GM21381 (cell line): ENCODE measurements at regions not wholly inside any gene's neighbourhood (a gene's known extent, or its start where the extent isn't known, plus 50 kb on each side); places are given as distances from the start of the nearest gene placed in this dataset.
A peak's percentile ranks its signal among the peaks of the same experiment; 100 is the strongest.
"Not testable (repeated sequence)": the region's sequence is repeated elsewhere in the genome, so short reads cannot be mapped to it uniquely, and the experiment has no call there.

Experiments
- ATAC-seq: cut with Tn5 transposase; IDR thresholded peaks from one replicate; pipeline ENCODE4 v1.9.1; 2021; ENCODE audit warnings: mild to moderate bottlenecking, moderate library complexity; ENCODE audit not compliant: unreplicated experiment

DNA sequence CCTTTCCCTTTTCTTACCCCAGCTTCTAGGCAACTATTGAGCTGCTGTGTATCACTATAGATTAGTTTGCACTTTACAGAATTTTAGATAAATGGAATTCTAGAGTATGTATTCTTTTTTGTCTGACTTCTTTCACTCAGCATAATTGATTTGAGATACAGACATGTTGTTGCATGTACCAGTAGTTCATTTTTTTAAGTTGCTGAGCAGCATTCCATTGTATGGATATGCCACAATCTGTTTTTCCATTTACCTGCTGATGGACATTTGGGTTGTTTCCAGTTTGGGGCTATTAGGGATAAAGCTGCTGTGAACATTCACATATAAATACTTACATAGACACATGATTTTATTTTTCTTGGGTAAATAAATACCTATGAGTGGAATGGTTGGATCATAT is 135.7 kb downstream of the IGF1 start:
- no peak for ATAC-seq

DNA sequence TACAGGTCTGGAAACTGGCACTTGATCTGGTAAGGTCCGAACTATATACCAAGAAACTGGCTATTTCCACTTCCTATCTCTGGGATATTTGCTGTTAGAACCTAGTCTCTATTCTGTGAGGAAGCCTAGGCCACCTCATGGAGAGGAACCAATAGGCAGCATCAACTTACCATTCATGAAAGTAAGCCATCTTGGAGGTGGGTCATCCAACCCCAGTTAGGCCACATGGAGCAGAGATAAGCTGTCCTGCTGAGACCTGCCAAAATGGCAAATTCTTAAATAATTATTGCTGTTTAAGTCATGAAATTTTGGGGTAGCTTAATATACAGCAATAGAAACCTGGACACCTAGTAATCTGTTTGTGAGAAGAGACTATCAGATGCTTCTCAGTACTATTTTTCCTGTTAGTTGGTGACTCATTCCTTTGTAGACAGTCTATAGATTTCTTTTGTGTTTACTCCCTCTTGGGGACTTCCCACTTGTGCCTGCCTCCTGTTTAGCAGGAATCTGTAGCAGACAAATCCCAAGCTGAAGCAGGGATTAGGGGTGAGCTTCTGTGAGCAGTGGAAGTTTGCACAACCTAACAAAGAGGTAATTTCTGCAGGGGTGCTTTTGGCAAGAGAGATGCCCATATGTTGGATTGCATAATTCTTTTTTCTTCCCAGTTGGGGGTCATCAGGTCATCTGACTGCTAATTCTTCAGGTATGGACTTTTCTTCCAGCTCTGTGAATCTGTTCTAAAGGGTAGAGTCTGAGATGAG is 136.8 kb downstream of the IGF1 start:
- no peak for ATAC-seq

DNA sequence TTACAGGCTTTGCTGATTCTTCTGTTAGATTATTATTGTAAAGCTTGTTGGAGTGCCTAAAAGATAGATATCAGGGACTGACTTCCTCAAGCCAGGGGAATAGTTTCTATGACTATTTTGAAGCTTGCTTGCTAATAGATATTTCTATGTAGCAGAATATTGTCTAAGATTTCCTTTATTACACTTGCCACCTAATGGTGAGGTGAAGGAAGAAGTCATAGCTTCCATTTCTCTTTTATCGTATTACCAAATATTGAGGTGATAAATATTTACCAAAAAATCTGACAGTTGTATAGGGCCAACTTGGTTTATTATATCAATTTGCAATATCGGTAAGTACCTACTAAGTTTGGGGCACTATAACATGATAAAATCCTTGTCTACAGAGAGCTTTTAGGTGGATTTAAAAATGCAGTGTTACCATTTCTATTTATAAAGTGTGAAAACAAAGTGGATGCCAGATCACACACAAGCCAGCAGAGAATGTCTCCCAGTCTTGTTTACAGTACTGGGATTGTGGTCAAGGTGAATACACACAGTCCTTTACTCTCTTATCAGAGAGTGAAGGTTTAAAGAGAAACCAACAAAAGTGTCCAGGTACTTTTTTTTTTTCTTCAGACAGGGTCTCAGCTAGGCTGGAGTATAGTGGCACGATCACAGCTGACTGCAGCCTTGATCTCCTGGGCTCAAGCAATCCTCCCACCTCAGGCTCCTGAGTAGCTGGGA is 137.9 kb downstream of the IGF1 start:
- no peak for ATAC-seq

DNA sequence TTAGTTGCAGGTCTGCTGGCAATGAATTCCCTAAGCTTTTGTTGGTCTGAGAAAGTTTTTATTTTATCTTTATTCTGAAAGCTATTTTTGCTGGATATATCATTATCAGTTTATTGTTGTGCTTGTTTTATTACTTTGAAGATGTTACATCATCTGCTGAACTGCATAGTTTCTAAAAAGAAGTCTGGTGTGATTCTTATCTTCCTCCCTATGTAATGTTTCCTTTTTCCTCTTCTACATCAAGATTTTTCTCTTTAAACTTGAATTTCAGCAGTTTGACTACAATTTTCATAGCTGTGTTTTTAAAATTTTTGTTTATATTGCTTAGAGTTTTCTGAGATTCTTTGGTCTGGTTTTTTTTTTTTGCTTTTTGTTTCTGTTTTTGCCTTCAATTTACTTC is 137.1 kb upstream of the PMCH start:
- ATAC-seq, result no peak

DNA sequence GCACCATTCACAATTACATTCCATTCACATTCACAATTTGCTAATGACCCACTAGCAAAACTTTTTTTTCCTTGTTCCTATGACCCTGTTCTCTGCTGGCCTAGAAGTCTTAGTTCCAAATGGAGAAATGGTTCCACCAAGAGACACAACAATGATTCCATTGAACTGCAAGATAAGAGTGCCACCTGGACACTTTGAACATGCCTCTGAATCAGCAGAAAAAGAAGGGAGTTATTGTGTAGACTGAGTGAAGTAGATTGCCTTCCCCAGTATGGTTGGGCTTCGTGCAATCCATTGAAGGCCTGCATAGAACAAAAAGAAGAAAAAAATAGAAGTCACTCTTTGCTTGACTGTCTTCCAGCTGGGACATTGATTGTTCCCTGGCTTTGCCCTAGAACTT is 133.8 kb upstream of the PMCH start:
- ATAC-seq, result no peak

DNA sequence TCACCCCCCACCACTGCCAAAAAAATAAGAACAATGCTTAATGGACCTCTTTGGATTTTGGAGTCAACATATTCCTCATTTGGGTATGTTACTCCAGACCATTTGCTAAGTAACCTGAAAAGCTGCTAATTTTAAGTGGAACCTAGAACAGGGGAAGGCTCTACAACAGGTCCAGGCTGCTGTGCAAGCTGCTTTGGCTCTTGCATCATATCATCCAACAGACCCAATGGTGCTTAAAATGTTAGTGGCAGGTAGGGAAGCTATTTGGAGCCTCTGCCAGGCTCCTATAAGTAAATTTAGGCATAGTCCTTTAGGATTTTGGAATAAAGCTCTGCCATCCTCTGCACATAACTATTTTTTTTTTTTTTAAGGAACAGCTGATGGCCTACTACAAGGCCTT is 132.2 kb upstream of the PMCH start:
- ATAC-seq, result no peak

DNA sequence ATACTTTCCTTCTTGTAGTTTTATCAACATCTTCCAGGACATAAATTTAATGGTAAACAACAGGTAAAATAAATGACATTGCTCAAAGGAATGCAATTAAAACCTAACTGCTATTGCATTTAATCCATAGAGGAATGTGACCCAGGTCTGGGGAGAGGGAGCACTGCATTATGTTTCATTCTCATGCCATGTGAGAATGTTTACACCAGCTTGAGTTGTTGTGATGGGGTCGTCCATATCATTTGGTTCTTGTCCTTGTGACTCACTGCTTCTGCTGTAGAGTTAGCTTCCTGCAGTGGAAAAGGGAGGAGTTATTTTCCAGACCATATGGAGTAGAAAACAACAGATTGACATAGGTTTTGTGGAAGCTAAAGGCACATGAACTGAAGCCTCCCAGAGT is 129.3 kb upstream of the PMCH start:
- no peak for ATAC-seq

DNA sequence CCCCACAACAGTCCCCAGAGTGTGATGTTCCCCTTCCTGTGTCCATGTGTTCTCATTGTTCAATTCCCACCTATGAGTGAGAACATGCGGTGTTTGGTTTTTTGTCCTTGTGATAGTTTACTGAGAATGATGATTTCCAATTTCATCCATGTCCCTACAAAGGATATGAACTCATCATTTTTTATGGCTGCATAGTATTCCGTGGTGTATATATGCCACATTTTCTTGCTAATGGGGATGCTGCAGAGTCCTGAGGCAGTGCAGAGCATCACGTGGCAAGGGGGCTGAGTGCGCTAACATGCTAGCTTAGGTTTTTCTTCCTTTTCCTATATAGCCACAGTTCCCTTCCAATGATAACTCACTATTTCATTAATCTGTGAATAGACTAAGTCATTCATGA is 127.5 kb upstream of the PMCH start:
- not testable (repeated sequence) for ATAC-seq

DNA sequence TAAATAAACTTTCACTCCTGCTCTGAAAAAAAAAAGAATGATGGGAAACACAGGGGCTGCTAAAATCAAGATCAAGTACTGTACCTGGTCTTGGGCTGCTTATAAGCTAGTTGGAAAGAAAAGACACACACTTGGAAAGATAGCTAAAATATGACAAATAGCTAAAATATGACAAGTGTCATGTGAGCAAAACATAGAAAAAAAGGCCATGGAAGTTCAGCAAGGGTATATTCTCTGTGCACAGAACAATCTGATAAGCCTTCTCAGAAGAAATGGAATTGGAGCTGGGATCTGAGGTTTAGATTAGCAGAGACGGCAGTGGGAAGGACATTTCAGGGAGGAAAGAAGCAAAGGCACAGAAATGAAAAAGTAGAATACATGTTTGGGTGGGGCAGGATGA is 126.2 kb upstream of the PMCH start:
- ATAC-seq, result no peak

DNA sequence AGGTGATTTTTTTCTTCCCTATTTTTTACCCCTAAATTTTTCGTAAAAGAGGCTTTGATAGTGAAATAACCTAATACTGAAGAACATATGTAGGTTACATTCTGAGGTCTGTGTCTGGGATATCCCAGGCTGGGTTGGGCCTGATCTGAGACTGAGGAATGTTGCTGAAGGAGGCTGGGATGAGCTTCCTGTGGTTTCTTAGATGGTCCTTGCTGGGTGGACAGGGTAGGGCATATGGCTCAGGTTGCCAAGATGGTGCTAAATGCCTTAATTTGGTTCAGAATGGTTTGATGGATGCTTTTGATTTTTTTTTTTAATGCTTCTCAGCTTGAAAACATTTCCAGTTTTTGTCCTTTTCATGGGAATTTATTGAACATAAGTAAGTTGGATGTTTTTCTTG is 124.6 kb upstream of the PMCH start:
- no peak for ATAC-seq

DNA sequence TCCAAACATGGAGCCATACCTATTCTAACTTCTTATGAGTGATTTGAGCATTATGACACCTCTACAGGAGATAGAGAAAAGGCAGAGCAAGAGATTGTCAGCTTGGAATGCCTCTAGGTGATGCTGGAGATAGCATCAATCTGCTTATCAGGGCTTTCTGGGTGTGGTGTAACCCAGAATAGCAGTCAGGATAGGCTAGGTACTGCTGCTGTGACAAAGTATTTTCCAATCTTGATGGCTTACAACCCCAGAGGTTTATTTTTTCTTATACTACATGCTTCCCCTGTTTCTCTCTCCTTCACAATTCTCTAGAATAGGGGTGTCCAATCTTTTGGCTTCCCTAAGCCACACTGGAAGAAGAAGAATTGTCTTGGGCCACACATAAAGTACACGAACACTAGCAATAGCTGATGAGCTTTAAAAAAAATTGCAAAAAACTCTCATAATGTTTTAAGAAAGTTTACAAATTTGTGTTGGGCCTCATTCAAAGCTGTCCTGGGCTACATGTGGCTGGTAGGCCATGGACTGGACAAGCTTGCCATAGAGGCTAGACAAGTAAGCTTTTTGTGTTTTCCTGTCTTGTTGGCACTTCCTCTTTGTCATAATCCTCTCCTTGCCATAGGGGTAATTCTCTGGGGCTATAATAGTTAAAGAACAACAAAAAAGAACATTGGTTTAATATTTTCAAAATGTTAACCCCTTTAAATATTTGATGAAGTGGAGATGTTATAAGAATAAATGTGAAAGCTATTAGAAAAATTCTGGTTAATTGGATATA is 123.9 kb upstream of the PMCH start:
- ATAC-seq, result no peak

DNA sequence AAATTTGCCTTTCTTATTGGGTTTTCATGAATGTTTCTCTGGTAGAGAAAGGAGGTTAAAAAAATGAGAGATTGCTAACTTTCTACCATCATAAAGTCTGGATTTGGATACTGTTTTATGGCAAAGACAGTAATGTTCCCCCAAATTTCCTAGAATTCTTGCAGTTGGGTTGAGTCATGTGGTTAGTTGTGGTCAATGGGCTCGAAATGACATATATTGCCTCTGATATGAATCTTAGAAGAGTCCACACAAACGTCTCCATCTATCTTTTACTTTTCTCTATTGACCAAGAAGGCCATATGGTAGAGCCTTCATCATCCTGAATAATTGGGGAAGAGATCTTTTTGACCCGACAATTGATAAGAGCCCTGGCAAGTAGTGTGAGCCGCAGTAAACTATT is 119.5 kb upstream of the PMCH start:
- no peak for ATAC-seq

DNA sequence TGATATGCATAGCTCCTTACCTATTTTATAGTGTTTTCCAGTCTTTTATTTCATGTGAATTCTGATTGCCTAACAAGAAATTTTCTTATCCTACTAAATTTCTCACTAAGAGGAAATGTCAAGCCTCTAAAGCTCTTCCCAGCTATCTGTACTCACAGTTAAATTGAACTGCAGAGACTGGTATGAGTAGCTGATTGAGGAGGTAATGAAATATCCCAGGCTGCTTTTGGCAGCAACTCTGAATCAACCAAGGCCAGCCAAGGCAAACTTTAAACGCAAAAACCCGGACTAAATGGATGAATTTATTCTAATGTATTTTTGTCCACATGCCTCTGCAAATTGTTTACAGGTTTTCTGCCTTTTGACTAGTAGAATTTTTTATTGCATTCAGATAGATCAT is 119.1 kb upstream of the PMCH start:
- ATAC-seq, result no peak

DNA sequence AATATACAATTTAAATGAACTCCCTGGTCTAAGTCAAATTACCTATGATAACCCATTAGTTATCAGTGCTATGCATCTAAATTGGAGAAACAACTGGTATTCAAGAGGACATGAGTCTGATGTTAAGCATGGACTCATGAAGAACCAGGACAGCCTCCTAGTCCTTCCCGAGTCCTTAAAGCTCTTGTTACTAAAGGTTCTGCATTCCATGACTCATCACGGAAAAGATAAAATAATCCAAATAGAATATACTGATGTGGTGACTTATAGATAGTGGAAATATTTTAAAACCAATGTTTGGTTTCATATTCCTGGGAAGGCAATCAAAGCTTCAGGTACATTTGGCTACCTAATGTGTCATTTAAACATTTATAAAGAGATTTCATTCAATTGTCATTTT is 117.2 kb upstream of the PMCH start:
- no peak for ATAC-seq

DNA sequence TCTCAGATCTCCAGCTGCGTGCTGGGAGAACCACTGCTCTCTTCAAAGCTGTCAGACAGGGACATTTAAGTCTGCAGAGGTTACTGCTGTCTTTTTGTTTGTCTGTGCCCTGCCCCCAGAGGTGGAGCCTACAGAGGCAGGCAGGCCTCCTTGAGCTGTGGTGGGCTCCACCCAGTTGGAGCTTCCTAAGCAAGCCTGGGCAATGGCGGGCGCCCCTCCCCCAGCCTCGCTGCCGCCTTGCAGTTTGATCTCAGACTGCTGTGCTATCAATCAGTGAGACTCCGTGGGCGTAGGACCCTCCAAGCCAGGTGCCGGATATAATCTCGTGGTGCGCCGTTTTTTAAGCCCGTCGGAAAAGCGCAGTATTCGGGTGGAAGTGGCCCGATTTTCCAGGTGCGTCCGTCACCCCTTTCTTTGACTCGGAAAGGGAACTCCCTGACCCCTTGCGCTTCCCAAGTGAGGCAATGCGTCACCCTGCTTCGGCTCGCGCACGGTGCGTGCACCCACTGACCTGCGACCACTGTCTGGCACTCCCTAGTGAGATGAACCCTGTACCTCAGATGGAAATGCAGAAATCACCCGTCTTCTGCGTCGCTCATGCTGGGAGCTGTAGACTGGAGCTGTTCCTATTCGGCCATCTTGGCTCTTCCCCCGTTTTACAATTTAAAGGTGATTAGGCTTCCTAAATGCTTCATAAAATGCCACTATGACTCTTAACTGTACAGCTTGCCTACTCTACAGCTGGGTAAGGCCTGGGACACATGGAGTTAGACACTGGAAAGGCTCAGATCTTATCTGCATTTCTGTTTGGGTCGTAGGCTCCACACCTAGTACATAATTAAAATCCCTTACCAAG is 115.7 kb upstream of the PMCH start:
- not testable (repeated sequence) for ATAC-seq

DNA sequence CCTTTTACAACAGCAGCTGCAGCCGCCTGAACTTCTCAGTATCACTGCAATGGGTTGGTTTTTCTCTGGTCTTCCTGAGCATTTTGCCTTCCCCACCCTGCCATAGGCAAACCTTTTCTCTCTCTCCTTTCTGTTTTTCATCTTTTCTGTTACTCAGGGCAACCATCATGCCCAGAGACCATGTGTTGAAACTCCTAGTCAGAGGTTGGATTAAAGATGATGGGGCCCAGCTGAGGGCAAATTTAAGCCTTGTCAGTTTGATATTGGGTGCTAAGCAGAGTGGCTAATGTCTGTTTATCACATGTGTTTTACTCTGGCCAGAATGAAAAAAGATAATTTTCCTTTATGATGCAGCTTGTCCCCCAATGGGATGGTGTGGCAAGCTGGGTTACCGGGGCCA is 107.9 kb upstream of the PMCH start:
- no peak for ATAC-seq

DNA sequence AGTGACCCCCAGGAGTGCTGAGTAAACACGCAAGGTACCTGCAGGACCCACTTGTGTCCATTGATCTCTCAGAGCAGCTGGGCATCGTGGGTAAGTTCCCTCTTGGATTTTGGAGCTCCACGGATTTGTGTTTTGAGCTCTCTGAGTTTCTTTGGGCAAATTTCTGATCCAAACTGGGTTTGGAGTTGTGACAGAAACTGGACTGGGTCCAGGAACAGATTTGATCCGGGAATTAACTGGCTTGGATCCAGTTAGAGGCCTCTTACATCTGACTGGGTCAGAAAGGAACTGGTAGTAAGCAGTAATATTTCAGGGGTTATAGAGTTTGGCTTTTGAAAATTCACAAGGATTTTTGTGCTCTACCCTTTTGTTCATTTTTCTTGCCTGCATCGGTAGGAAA is 107.0 kb upstream of the PMCH start:
- not testable (repeated sequence) for ATAC-seq

DNA sequence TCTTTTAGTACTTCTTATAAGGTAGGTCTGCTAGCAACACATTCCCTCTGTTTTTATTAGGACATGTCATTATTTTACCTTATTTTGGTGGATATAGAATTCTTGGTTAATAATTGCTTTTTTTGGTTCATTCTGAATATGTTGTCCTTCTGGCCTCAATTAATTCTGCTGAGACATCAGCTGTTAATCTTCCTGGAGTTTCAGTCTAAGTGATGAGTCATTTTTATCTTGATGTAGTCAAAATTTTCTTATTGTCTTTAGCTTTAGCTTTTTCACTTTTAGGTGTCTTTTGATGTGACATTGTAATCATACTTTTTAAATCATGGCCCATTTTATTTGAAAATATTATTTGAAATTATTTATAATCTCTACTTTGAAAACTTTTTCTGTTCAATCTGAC is 104.9 kb upstream of the PMCH start:
- no peak for ATAC-seq

DNA sequence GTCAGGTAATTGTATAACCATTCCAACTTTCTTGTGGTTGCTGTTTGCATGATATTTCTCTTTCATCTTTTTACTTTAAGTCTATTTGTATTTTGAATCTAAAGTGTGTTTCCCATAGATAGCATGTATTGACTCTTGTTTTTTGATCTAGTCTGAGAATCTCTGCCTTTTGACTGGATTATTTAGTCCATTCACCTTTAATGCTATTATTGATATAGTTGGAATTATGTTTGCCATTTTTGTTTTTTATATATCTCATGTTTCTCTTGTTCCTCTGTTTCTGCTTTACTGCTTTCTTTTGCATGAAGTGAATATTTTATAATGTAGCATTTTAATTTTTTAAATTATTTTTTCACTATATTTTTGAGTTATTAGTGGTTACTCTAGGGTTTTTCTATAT is 103.9 kb upstream of the PMCH start:
- no peak for ATAC-seq

DNA sequence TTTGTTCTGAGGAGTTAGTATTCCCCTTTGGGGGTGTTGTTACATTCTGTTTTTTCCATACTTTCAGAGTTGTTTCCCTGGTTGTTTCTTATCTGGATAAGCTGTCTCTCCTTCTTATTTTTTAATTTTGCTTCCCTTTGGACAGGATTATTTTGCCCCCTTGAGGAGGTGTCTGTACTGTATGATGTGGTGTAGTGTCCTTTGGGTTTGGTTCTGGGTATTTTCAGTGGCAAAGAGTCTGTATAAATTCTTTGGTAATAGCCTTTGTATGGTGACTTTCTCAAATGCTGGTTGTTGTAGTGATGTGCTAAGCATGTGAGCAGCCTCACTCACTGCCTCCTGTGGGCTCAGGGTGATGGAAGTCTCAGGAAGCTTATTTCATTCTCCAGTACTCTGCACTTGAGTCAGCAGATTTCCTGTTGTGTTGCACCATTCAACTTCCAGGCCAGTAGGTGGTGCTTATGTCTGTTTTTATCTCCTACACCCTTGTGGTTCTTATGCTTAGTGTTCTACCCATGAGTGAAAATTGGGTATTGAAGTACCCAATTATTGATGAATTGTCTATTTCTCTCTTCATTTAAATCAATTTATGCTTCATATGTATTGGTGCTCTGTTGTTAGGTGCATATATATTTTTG is 103.3 kb upstream of the PMCH start:
- peak; percentile 83 for ATAC-seq

DNA sequence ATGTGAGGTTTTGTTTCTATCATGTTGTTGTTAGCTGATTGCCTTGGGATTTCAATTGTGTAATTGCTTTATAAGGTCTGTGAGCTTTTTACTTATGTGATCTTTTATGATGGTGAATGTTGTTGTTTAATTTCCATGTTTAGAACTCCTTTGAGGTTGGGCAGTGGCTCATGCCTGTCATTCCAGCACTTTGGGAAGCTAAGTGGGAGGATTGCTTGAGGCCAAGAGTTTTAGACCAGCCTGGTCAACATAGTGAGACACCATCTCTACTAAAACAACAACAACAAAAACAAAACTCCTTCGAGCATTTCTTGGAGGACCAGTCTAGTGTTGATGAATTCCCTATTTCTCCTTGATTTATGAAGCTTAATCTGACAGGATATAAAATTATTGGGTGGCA is 102.1 kb upstream of the PMCH start:
- ATAC-seq, result no peak
